Astrocyte of the cerebellum (primary cell): ENCODE measurements at regions not wholly inside any gene's neighbourhood (a gene's known extent, or its start where the extent isn't known, plus 50 kb on each side); places are given as distances from the start of the nearest gene placed in this dataset.

Experiments used
- DNase-seq: peaks from one replicate; pipeline ENCODE4 v3.0.0-alpha.2; 2011; ENCODE audit warnings: low read depth
- H3K4me3 ChIP-seq: 2 replicates; pipeline ENCODE4 v1.5.1; 2011; ENCODE audit warnings: mild to moderate bottlenecking, low read depth, low read length, moderate library complexity
- in situ Hi-C: cut with HindIII; loops from 2 replicates; pipeline ENCODE4 v1.10.0; 2017; ENCODE audit warnings: low sequenced_read_pairs
- TF ChIP-seq, protein P1 (sequence below): IDR thresholded peaks from 2 replicates; pipeline ENCODE4 v1.5.1; 2012; ENCODE audit warnings: low read length, low read depth, moderate library complexity, mild to moderate bottlenecking; ENCODE audit errors: missing control alignments

- no peak overlapping the region for H3K4me3 ChIP-seq
- in situ Hi-C loops, result no loop called here
- DNase-seq, result no peak
- TF ChIP-seq, protein P1, sequence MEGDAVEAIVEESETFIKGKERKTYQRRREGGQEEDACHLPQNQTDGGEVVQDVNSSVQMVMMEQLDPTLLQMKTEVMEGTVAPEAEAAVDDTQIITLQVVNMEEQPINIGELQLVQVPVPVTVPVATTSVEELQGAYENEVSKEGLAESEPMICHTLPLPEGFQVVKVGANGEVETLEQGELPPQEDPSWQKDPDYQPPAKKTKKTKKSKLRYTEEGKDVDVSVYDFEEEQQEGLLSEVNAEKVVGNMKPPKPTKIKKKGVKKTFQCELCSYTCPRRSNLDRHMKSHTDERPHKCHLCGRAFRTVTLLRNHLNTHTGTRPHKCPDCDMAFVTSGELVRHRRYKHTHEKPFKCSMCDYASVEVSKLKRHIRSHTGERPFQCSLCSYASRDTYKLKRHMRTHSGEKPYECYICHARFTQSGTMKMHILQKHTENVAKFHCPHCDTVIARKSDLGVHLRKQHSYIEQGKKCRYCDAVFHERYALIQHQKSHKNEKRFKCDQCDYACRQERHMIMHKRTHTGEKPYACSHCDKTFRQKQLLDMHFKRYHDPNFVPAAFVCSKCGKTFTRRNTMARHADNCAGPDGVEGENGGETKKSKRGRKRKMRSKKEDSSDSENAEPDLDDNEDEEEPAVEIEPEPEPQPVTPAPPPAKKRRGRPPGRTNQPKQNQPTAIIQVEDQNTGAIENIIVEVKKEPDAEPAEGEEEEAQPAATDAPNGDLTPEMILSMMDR, result no peak
Observed at GRCh38 chr1:219518168-219518906, 94.6 kb downstream of the ZC3H11B start.

- TF ChIP-seq, protein P1, result no peak
- no peak overlapping the region for H3K4me3 ChIP-seq
- no peak for DNase-seq
- in situ Hi-C loops, result no loop called here
Observed at GRCh38 chr1:219517031-219517430, 95.9 kb downstream of the ZC3H11B start.

GRCh38 chr1:219514728-219515127 is 98.2 kb downstream of the ZC3H11B start:
- H3K4me3 ChIP-seq, result no peak overlapping the region
- in situ Hi-C loops, result no loop called here
- TF ChIP-seq, protein P1, result no peak
- DNase-seq, result no peak

DNA sequence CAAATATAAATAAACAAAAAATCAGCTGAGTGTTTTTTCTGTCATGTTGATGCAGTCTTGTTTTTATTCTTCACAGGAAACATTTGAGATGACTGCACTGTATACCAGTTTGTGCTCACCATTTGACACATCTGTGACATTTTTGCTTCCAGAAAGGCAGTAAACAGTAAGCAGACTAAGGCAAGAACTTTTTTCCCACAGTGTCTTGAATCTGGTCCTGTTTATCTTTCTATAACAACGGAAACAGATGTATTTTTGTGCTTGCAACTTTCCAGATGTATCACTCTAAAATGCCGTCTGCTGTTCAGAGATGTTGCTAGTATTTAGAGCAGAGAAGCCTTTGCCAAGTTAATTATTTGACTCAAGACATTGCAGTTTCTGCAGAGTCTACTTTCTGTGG is 105.5 kb downstream of the ZC3H11B start:
- TF ChIP-seq, protein P1, result no peak
- H3K4me3 ChIP-seq, result no peak overlapping the region
- in situ Hi-C loops, result no loop called here
- DNase-seq, result no peak

- TF ChIP-seq, protein P1, result no peak
- no peak overlapping the region for H3K4me3 ChIP-seq
- DNase-seq, result no peak
- in situ Hi-C loops, result no loop called here
Observed at GRCh38 chr1:219506936-219507335, 106.0 kb downstream of the ZC3H11B start.

- no peak for DNase-seq
- in situ Hi-C loops, result no loop called here
- H3K4me3 ChIP-seq, result no peak overlapping the region
- TF ChIP-seq, protein P1, result no peak
Observed at GRCh38 chr1:219506473-219506899, 106.4 kb downstream of the ZC3H11B start.
